ENCODE measurements at regions not wholly inside any gene's neighbourhood (a gene's known extent, or its start where the extent isn't known, plus 50 kb on each side); places are given as distances from the start of the nearest gene placed in this dataset.
A peak's percentile ranks its signal among the peaks of the same experiment; 100 is the strongest.

- DNase-seq (ENCODE audit: low spot score), result no peak
These were observed 62.9 kb upstream of the CHRDL1 start for GRCh38 chrX:110858565-110858964.

DNA sequence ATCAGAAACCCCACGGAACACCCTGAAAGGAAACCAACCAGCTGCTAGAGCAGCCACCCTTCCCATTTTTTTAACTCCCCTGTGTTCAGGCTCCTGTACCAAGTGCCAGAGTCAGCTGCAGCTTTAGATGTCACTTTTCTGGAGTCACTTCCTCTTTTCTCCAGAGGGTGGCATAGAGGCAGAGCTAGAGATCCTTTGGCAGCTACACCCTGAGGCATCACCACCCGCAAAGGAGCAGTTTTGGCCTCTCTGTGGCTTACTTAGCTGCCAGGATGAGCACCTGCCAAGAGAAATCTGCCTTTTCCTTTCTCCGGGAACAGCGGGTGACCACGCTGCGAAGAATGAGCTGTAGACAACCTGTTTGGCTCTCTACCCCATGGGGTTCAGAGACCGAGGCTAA, 58.0 kb upstream of the CHRDL1 start:
- DNase-seq (ENCODE audit: low spot score), result peak; percentile 47

DNA sequence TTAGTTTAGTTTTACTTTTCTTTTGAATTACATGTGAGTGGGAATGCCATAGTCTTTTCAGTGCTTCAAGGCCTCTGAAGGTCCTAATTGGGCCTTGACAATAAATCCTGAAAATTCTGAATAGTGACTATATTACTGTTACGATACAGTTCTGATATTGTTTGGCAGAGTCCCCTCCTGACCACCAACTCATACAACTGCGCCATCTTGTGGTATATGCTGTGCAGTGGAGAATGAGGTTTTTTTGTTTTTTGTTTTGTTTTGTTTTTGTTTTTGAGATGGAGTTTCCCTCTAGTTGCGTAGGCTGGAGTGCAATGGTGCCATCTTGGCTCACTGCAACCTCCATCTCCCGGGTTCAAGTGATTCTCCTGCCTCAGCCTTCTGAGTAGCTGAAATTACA, 56.6 kb upstream of the CHRDL1 start:
- peak; percentile 29 for DNase-seq (ENCODE audit: low spot score)

GRCh38 chrX:110851780-110852179, 56.2 kb upstream of the CHRDL1 start:
- peak; percentile 39 for DNase-seq (ENCODE audit: low spot score)

DNA sequence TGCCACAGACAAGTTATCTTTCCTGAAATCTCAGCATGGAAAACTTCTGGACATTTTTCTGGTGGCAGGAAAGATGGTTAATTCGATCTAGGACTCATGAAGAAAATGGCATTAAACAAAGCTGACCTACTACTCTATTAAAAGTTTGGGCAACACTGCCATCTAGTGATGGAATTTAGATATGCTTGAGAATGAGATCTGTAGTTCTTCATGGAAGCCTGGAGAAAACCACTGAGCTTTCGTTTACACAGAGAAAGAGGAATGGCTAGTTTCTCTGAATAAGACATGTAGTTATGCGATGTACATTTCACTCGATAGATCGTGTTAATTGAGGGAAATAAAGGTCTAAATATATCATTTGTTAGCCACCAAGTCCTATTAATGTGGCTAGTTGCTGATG, 51.7 kb upstream of the CHRDL1 start:
- peak; percentile 54 for DNase-seq (ENCODE audit: low spot score)

DNA sequence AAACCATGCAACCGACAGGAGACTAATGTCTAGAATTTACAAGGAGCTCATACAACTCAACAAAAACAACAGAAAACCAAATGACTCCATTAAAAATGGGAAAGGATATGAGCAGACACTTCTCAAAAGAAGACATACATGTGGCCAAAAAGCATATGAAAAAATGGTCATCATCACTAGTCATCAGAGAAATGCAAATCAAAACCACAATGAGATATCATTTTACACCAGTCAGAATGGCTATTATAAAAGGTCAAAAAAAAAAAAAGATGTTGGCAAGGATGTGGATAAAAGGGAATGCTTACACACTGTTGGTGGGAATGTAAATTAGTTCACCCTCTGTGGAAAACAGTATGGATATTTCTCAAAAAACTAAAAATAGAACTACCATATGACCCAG, 50.5 kb upstream of the CHRDL1 start:
- no peak for DNase-seq (ENCODE audit: low spot score)

Data from H4 (cell line).